Transverse colon (tissue), 4 donors: ENCODE measurements at regions not wholly inside any gene's neighbourhood (a gene's known extent, or its start where the extent isn't known, plus 50 kb on each side); places are given as distances from the start of the nearest gene placed in this dataset.
"Not testable (repeated sequence)": the region's sequence is repeated elsewhere in the genome, so short reads cannot be mapped to it uniquely, and the experiment has no call there.

Experiments
- DNase-seq: peaks from one replicate; pipeline ENCODE4 v3.0.0-alpha.2; 2019
- H3K27ac ChIP-seq, 4 donors: fragments of 200-600 bp; sonication (generic); 2 replicates each; pipeline ENCODE4 v1.5.1; 2016 to 2018; ENCODE audit warnings: inconsistent platforms in 4 of 4
- H3K27me3 ChIP-seq: fragments of 200-600 bp; sonication (generic); 2 replicates; pipeline ENCODE4 v1.5.1; 2017; ENCODE audit warnings: inconsistent platforms
- H3K36me3 ChIP-seq, 4 donors: fragments of 200-600 bp; sonication (generic); 2 replicates each; pipeline ENCODE4 v1.5.1; 2017 to 2019; ENCODE audit warnings: inconsistent platforms in 4 of 4
- H3K4me1 ChIP-seq, 4 donors: fragments of 200-600 bp; sonication (generic); 2 replicates each; pipeline ENCODE4 v1.5.1; 2017 to 2020; ENCODE audit warnings: inconsistent platforms in 4 of 4
- H3K4me3 ChIP-seq, 4 donors: fragments of 200-600 bp; sonication (generic); 1 replicate in 1 of 4; 2 replicates in 3 of 4; pipeline versions ENCODE4 v1.5.1 to v1.6.1; 2017 to 2019; ENCODE audit warnings: inconsistent platforms in 4 of 4
- H3K9me3 ChIP-seq, 2 donors: fragments of 200-600 bp; sonication (generic); 2 replicates each; pipeline ENCODE4 v1.5.1; 2017 to 2019; ENCODE audit warnings: inconsistent platforms in 2 of 2
- EP300 ChIP-seq: sonication (generic); formaldehyde crosslinking; IDR thresholded peaks from one replicate; pipeline ENCODE4 v1.6.1; 2017; ENCODE audit warnings: antibody characterized with exemption, low read depth
- POLR2A ChIP-seq: fragments of 450-650 bp; IDR thresholded peaks from one replicate; pipeline ENCODE4 v1.6.1; 2016; ENCODE audit warnings: antibody characterized with exemption, mild to moderate bottlenecking, moderate library complexity
- POLR2AphosphoS5 ChIP-seq, 3 donors: sonication (generic); formaldehyde crosslinking; IDR thresholded peaks; one replicate each; pipeline ENCODE4 v1.6.1; 2016; ENCODE audit warnings: antibody characterized with exemption in 3 of 3
- WGBS, 2 donors: methylation state at CpG; one replicate each; pipeline ENCODE4 v1.1.5; 2018; ENCODE audit warnings: low coverage in 1 of 2; 5-methylcytosine and 5-hydroxymethylcytosine counted together
- in situ Hi-C, 4 donors: fragments of 200-750 bp; cut with MboI; loops; one replicate each; pipeline versions ENCODE4 v1.15.0 to v1.15.1; 2017; ENCODE audit warnings: low sequenced_read_pairs in 3 of 4, low pct_ligation_motif_present in 1 of 4, low pct_unique_long_range_greater_than_20kb in 1 of 4
- intact Hi-C: fragments of 100-400 bp; cut with DNase I; formaldehyde crosslinking; loops from one replicate; pipeline ENCODE4 v1.15.1; 2023; ENCODE audit warnings: low total_unique reads
- TF ChIP-seq, protein P1 (sequence below), 5 experiments: fragments of 200-600 bp in 3 of 5; fragments of 450-650 bp in 2 of 5; sonication (generic) in 3 of 5; IDR thresholded peaks; 1 replicate in 2 of 5; 2 replicates in 3 of 5; pipeline ENCODE4 v1.5.1; 2016 to 2017; ENCODE audit warnings: antibody characterized with exemption in 5 of 5, inconsistent platforms in 3 of 5, mild to moderate bottlenecking in 2 of 5, moderate library complexity in 1 of 5

- in situ Hi-C loops: no loop called here
- no peak for DNase-seq
- no peak for TF ChIP-seq EP300
- no peak for TF ChIP-seq POLR2AphosphoS5 (IDR thresholded peaks at IDR 0.05)
- TF ChIP-seq, protein P1, sequence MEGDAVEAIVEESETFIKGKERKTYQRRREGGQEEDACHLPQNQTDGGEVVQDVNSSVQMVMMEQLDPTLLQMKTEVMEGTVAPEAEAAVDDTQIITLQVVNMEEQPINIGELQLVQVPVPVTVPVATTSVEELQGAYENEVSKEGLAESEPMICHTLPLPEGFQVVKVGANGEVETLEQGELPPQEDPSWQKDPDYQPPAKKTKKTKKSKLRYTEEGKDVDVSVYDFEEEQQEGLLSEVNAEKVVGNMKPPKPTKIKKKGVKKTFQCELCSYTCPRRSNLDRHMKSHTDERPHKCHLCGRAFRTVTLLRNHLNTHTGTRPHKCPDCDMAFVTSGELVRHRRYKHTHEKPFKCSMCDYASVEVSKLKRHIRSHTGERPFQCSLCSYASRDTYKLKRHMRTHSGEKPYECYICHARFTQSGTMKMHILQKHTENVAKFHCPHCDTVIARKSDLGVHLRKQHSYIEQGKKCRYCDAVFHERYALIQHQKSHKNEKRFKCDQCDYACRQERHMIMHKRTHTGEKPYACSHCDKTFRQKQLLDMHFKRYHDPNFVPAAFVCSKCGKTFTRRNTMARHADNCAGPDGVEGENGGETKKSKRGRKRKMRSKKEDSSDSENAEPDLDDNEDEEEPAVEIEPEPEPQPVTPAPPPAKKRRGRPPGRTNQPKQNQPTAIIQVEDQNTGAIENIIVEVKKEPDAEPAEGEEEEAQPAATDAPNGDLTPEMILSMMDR (IDR thresholded peaks at IDR 0.05): no peak
- TF ChIP-seq POLR2A: no peak
- 81 to 87% methylated on average over 7 to 10 of the region's 10 CpGs for WGBS, 2 donors
- intact Hi-C loops: no loop called here
- Histone ChIP-seq H3K36me3 (no peaks in the 10 kb centered on the region), H3K27ac (no peak overlapping the region), H3K4me3 (no peak overlapping the region), H3K27me3 (no peaks in the 10 kb centered on the region), H3K4me1 (no peaks in the 10 kb centered on the region), H3K9me3 (no peaks in the 10 kb centered on the region)
These were observed 322.0 kb upstream of the PPARGC1A start for GRCh38 chr4:24211856-24212255.

DNA sequence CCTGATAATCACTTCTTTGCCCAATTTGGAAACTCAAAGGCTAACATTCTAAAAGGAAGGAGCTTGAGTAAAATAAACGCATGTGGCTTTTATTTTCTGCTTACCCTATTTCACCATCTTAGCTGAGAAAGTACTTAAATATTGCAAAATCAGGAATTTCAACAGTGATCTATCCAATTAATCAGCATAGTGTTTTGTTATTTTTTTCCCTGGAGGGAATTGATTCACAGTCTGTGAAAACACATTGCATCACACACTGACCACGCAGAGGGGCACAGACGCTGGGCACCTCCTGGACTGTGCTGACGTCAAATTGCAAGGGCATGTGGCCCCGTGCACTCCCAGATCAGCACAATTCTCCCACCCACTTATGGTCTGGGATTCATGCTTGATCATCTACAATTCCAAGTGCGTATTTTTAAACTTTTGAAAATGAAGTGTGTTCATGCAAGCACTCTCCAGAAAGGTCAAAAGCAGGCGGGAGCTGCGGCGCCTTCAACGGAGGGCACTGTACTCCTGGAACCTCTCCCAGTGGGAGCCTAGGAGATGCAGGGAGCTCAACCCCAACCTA, 320.6 kb upstream of the PPARGC1A start:
- in situ Hi-C loops: no loop called here
- Histone ChIP-seq H3K4me3 (no peak overlapping the region), H3K27me3 (no peaks in the 10 kb centered on the region), H3K36me3 (no peaks in the 10 kb centered on the region), H3K27ac (no peak overlapping the region), H3K4me1 (no peaks in the 10 kb centered on the region), H3K9me3 (no peaks in the 10 kb centered on the region)
- 48 to 73% methylated on average over 2 to 10 of the region's 10 CpGs for WGBS, 2 donors
- peak; percentile 8 for DNase-seq
- intact Hi-C loops: no loop called here
- TF ChIP-seq POLR2AphosphoS5 (IDR thresholded peaks at IDR 0.05): peak in 1 of 3 donors; percentile 21
- no peak for TF ChIP-seq EP300

DNA sequence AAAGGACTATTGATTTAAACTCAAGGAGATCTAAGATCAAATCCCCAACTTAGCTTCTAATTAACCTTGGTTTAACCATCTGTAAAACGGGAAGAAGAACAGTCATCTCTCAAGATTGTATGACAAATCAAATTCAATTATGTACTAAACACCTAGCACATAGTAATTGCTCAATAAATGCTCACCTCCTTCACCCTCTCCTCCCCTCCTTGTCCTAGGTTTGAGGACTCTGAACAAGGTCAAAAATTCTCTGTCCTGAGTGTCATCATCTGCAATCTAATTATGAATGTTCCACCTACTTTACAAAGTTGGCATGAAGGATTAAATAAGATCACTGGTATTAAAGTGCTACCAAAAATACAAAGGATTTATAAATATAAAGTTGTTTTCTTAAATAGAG, 320.1 kb upstream of the PPARGC1A start:
- in situ Hi-C loops: no loop called here
- H3K4me3 ChIP-seq: no peak overlapping the region
- no peaks in the 10 kb centered on the region for H3K4me1 ChIP-seq
- H3K9me3 ChIP-seq: no peaks in the 10 kb centered on the region
- intact Hi-C loops: no loop called here
- no peak for DNase-seq
- TF ChIP-seq POLR2AphosphoS5 (IDR thresholded peaks at IDR 0.05) (no peak), POLR2A (no peak), EP300 (no peak)
- TF ChIP-seq, protein P1 (IDR thresholded peaks at IDR 0.05): no peak
- WGBS, 2 donors: 50 to 60% methylated on average over 1 of the region's 1 CpG
- no peak overlapping the region for H3K27ac ChIP-seq
- H3K36me3 ChIP-seq: no peaks in the 10 kb centered on the region
- H3K27me3 ChIP-seq: no peaks in the 10 kb centered on the region

- no peak for DNase-seq
- 80 to 95% methylated on average over 1 to 3 of the region's 3 CpGs for WGBS, 2 donors
- H3K4me1 ChIP-seq: no peaks in the 10 kb centered on the region
- intact Hi-C loops (no loop called here), in situ Hi-C loops (no loop called here)
- H3K27me3 ChIP-seq: no peaks in the 10 kb centered on the region
- no peak overlapping the region for H3K4me3 ChIP-seq
- no peak overlapping the region for H3K27ac ChIP-seq
- H3K36me3 ChIP-seq: no peaks in the 10 kb centered on the region
- no peaks in the 10 kb centered on the region for H3K9me3 ChIP-seq
- TF ChIP-seq POLR2A: no peak
These were observed 319.3 kb upstream of the PPARGC1A start for GRCh38 chr4:24209131-24209530.

DNA sequence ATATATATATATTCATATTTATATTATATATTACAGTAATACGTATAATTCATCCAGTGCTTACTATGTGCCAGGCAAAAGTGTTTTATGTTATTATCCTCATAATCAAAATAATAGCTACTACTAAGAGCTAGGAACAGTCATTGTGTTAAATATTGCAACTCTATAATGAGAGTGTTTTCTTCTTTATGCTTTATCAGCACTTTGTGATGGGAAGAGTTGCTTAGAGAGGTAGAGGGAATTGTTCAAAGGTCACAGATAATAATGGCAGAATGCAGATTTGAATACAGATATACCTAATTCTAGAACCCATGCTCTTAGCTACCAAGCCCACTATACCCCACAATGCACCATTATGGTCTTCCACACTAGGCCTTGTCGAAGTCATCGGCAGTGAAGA, 318.8 kb upstream of the PPARGC1A start:
- 85 to 96% methylated on average over 3 of the region's 3 CpGs for WGBS, 2 donors
- DNase-seq: no peak
- Histone ChIP-seq H3K27me3 (no peaks in the 10 kb centered on the region), H3K27ac (no peak overlapping the region), H3K4me3 (no peak overlapping the region), H3K36me3 (no peaks in the 10 kb centered on the region), H3K9me3 (no peaks in the 10 kb centered on the region), H3K4me1 (no peaks in the 10 kb centered on the region)
- intact Hi-C loops: no loop called here
- TF ChIP-seq EP300: no peak
- TF ChIP-seq POLR2A: no peak
- TF ChIP-seq POLR2AphosphoS5 (IDR thresholded peaks at IDR 0.05): no peak
- TF ChIP-seq, protein P1 (IDR thresholded peaks at IDR 0.05): no peak
- in situ Hi-C loops: no loop called here

GRCh38 chr4:24204708-24205107, 314.9 kb upstream of the PPARGC1A start:
- H3K27me3 ChIP-seq, intact Hi-C loops, H3K27ac ChIP-seq, H3K4me3 ChIP-seq, H3K9me3 ChIP-seq, DNase-seq, H3K36me3 ChIP-seq, in situ Hi-C loops, H3K4me1 ChIP-seq: not testable (repeated sequence)
- 80 to 87% methylated on average over 6 to 8 of the region's 8 CpGs for WGBS, 2 donors
